ENCODE measurements at regions not wholly inside any gene's neighbourhood (a gene's known extent, or its start where the extent isn't known, plus 50 kb on each side); places are given as distances from the start of the nearest gene placed in this dataset.

DNA sequence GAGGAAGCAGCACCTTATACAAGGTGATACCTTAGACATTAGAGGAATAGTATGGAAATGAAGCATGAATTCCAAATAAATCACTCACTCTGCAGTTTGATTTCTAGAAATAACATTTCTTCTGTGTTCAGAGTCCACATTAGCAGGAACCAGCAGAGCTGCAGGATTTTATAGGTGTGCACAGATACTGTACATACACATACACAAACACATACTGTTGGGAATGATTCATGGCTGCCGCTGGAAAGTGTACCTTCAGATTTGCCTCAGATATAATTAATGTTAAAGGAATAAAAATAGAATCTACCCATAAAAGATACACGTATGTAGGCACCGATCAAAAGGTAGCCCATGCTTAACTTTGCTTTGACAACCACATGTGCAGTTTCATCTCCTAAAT is 578.1 kb downstream of the CSNK1G3 start:
- Histone ChIP-seq H3K4me3 (no peak overlapping the region), H3K36me3 (no peaks in the 10 kb centered on the region), H3K4me1 (no peaks in the 10 kb centered on the region), H3K9me3 (no peaks in the 10 kb centered on the region), H3K27me3 (no peaks in the 10 kb centered on the region), H3K27ac (no peak overlapping the region)
- TF ChIP-seq, protein P1, sequence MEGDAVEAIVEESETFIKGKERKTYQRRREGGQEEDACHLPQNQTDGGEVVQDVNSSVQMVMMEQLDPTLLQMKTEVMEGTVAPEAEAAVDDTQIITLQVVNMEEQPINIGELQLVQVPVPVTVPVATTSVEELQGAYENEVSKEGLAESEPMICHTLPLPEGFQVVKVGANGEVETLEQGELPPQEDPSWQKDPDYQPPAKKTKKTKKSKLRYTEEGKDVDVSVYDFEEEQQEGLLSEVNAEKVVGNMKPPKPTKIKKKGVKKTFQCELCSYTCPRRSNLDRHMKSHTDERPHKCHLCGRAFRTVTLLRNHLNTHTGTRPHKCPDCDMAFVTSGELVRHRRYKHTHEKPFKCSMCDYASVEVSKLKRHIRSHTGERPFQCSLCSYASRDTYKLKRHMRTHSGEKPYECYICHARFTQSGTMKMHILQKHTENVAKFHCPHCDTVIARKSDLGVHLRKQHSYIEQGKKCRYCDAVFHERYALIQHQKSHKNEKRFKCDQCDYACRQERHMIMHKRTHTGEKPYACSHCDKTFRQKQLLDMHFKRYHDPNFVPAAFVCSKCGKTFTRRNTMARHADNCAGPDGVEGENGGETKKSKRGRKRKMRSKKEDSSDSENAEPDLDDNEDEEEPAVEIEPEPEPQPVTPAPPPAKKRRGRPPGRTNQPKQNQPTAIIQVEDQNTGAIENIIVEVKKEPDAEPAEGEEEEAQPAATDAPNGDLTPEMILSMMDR (IDR thresholded peaks at IDR 0.05) = no peak
- DNase-seq (ENCODE audit: low spot score) = no peak

DNA sequence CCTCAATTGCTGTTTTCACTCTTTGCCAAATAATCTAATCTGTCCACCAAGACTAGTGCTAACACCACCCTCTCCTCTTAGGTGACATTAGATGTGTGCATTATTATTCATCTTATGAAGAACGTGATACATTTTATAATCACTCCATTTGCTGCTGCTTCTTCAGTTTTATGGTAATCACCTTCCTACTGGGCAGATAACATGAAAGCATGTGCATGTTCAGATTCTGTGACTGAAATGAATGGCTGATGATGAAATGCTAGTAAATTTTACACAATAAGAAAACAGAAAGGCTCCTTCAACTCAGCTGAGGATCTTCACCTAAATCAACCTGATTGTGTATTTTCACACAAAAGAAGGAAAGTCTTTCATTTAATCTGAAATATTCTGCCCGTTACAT is 577.6 kb downstream of the CSNK1G3 start:
- Histone ChIP-seq H3K27me3 (no peaks in the 10 kb centered on the region), H3K9me3 (no peaks in the 10 kb centered on the region), H3K36me3 (no peaks in the 10 kb centered on the region), H3K27ac (no peak overlapping the region), H3K4me1 (no peaks in the 10 kb centered on the region), H3K4me3 (no peak overlapping the region)
- TF ChIP-seq, protein P1 (IDR thresholded peaks at IDR 0.05) = no peak
- DNase-seq (ENCODE audit: low spot score) = no peak

DNA sequence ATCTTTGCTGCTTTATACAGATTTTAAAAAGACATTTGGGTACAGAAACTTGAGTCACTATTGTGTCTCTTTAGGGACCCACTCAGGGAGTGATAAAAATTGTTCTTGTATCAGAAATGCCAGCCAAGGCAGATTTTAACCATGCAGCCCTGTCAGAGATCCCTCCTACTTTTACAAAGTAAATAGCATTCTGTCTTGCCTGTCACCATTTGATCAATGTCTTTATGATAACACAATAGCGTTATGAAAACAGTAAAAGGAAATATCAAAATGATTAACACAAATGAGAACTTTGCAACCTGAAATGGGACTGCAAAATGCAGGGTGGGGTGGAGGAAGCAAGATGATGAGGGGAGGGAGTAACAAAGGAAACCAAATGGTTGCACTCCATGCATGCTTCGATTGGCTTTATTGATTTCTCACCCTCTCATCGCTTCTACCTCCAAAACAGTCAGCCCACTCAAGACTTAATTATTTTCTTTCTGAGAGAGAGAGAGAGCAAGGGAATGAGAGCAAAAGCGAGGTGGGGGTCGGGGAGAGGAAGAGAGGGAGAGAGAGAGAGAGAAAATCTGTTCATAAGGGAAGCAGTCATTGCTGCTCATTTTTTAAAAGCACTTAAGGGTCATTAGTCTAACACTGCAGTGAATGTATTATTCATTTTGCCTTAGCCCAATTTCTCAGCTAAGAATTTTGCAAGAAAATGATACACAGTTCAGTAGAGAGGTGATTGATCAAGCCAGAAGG is 576.5 kb downstream of the CSNK1G3 start:
- TF ChIP-seq, protein P1 (IDR thresholded peaks at IDR 0.05) = no peak

DNA sequence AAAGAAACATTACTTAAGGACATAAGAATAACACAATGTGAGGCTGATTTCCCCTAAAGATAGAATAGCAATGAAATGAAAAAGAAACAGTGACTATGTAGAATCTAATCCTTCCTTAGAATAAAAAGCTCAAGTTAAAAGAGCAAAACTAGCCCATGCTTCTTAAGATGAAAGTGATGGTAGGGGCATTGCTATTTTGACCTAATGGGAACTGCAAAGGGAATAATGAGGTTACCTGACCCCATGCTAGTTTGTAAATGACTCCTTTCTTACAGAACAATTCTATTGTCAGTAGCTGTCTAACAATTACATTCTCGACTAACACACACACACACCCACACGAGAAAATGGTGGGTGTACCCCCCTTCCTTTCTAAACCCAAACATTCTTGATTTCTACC is 575.8 kb downstream of the CSNK1G3 start:
- H3K27me3 ChIP-seq = no peaks in the 10 kb centered on the region
- no peaks in the 10 kb centered on the region for H3K9me3 ChIP-seq
- H3K27ac ChIP-seq = no peak overlapping the region
- TF ChIP-seq, protein P1 (IDR thresholded peaks at IDR 0.05) = no peak
- H3K4me3 ChIP-seq = no peak overlapping the region
- H3K4me1 ChIP-seq = no peaks in the 10 kb centered on the region
- DNase-seq (ENCODE audit: low spot score) = no peak
- no peaks in the 10 kb centered on the region for H3K36me3 ChIP-seq

More for the DNA sequence above, 576.5 kb downstream of the CSNK1G3 start:
- Histone ChIP-seq H3K27ac (no peak overlapping the region), H3K9me3 (no peaks in the 10 kb centered on the region), H3K36me3 (no peaks in the 10 kb centered on the region), H3K4me1 (no peaks in the 10 kb centered on the region), H3K27me3 (no peaks in the 10 kb centered on the region), H3K4me3 (no peak overlapping the region)
- no peak for DNase-seq (ENCODE audit: low spot score)

DNA sequence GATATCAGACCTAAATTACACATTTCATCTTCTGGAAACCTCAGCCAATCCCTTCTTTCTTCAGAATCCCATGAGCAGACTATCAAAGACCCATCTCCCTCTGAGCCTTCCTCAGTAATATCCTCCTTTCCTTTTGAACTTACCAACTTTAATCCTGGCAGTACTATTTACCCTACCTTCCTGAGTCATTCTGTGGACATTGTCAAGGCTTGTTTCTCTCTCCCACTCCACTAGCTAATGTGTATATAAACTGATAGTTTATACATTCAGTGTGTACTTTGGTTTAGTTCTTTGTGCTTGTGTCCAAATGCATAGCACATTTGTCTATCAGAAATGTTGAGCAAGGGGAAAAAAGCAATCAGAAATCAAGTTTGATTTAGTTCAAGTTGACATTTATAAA is 568.3 kb downstream of the CSNK1G3 start:
- H3K27me3 ChIP-seq = no peaks in the 10 kb centered on the region
- DNase-seq (ENCODE audit: low spot score) = no peak
- H3K9me3 ChIP-seq = no peaks in the 10 kb centered on the region
- H3K36me3 ChIP-seq = no peaks in the 10 kb centered on the region
- no peak overlapping the region for H3K27ac ChIP-seq
- H3K4me3 ChIP-seq = no peak overlapping the region
- TF ChIP-seq, protein P1 (IDR thresholded peaks at IDR 0.05) = no peak
- H3K4me1 ChIP-seq = no peaks in the 10 kb centered on the region

DNA sequence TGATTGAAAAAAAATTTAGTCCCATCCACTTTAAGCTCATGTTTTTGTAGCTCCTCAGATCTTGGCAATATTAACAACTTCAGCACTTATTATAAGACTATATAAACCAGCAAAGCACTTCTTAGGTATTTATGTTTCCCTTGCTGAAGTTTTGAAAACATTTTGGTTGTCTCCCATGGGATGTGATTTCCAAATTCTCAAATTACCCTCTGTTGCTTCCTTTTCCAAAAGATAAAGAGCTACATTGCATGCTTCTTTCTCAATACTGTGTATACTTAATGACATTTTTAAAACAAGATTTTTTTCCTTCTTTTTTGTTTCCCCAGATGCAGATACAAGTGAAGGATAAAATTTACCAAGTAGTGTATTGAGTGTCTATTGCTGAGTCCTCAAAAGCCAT is 567.1 kb downstream of the CSNK1G3 start:
- no peak for DNase-seq (ENCODE audit: low spot score)
- TF ChIP-seq, protein P1 (IDR thresholded peaks at IDR 0.05) = no peak
- Histone ChIP-seq H3K36me3 (no peaks in the 10 kb centered on the region), H3K9me3 (no peaks in the 10 kb centered on the region), H3K27ac (no peak overlapping the region), H3K27me3 (no peaks in the 10 kb centered on the region), H3K4me1 (no peaks in the 10 kb centered on the region), H3K4me3 (no peak overlapping the region)
